H9 (cell line): ENCODE measurements at regions not wholly inside any gene's neighbourhood (a gene's known extent, or its start where the extent isn't known, plus 50 kb on each side); places are given as distances from the start of the nearest gene placed in this dataset.

ENCODE experiments used
- DNase-seq: peaks from one replicate; pipeline ENCODE4 v3.0.0-alpha.2; 2017
- H2AFZ ChIP-seq: one replicate; pipeline ENCODE4 v1.6.1; 2013; ENCODE audit warnings: mild to moderate bottlenecking, low read length, control low read depth, moderate library complexity
- H2AK5ac ChIP-seq: 2 replicates; pipeline ENCODE4 v1.6.1; 2013; ENCODE audit warnings: low read length, control low read depth, mixed read lengths; ENCODE audit not compliant: insufficient read length
- H2BK120ac ChIP-seq: one replicate; pipeline ENCODE4 v1.6.1; 2013; ENCODE audit warnings: low read depth, mild to moderate bottlenecking, low read length, control low read depth, inconsistent platforms; ENCODE audit not compliant: poor library complexity, severe bottlenecking
- H2BK12ac ChIP-seq: 2 replicates; pipeline ENCODE4 v1.6.1; 2013; ENCODE audit warnings: low read length, control low read depth, mixed read lengths, low read depth; ENCODE audit not compliant: insufficient read length
- H2BK15ac ChIP-seq: 2 replicates; pipeline ENCODE4 v1.6.1; 2013; ENCODE audit warnings: low read depth, low read length, control low read depth
- H2BK20ac ChIP-seq: one replicate; pipeline ENCODE4 v1.6.1; 2013; ENCODE audit warnings: low read depth, mild to moderate bottlenecking, low read length, control low read depth, inconsistent platforms; ENCODE audit not compliant: poor library complexity, severe bottlenecking
- H2BK5ac ChIP-seq: 2 replicates; pipeline ENCODE4 v1.6.1; 2013; ENCODE audit warnings: low read length, control low read depth, mixed read lengths; ENCODE audit not compliant: insufficient read length
- H3K14ac ChIP-seq: 2 replicates; pipeline ENCODE4 v1.6.1; 2013; ENCODE audit warnings: low read length, control low read depth; ENCODE audit not compliant: insufficient read depth
- H3K18ac ChIP-seq: 2 replicates; pipeline ENCODE4 v1.6.1; 2013; ENCODE audit warnings: low read depth, mild to moderate bottlenecking, mixed read lengths, low read length, control low read depth; ENCODE audit not compliant: insufficient read length
- H3K23ac ChIP-seq: 2 replicates; pipeline ENCODE4 v1.6.1; 2013; ENCODE audit warnings: low read length, control low read depth, mixed read lengths, low read depth; ENCODE audit not compliant: insufficient read length
- H3K23me2 ChIP-seq: 2 replicates; pipeline ENCODE4 v1.6.1; 2013; ENCODE audit warnings: low read depth, mild to moderate bottlenecking, mixed read lengths, low read length, control low read depth; ENCODE audit not compliant: insufficient read length, poor library complexity, severe bottlenecking
- H3K27ac ChIP-seq: 2 replicates; pipeline ENCODE4 v1.5.1; 2013; ENCODE audit warnings: low read length, control low read depth, mixed read lengths, low read depth; ENCODE audit not compliant: insufficient read length
- H3K27me3 ChIP-seq: 2 replicates; pipeline ENCODE4 v1.6.1; 2013; ENCODE audit warnings: low read length, control low read depth, inconsistent platforms; ENCODE audit not compliant: insufficient read depth
- H3K4ac ChIP-seq: 2 replicates; pipeline ENCODE4 v1.6.1; 2013; ENCODE audit warnings: low read depth, mild to moderate bottlenecking, control low read depth, inconsistent platforms, low read length, moderate library complexity
- H3K4me1 ChIP-seq: 2 replicates; pipeline ENCODE4 v1.6.1; 2013; ENCODE audit warnings: low read length, control low read depth, inconsistent platforms; ENCODE audit not compliant: insufficient read depth
- H3K4me2 ChIP-seq: 2 replicates; pipeline ENCODE4 v1.6.1; 2013; ENCODE audit warnings: low read length, control low read depth, mixed read lengths; ENCODE audit not compliant: insufficient read length, insufficient read depth
- H3K56ac ChIP-seq: 2 replicates; pipeline ENCODE4 v1.6.1; 2013; ENCODE audit warnings: low read depth, mild to moderate bottlenecking, mixed read lengths, low read length, control low read depth; ENCODE audit not compliant: insufficient read length
- H3K79me1 ChIP-seq: 2 replicates; pipeline ENCODE4 v1.6.1; 2013; ENCODE audit warnings: low read depth, mild to moderate bottlenecking, moderate library complexity, low read length, control low read depth, inconsistent platforms; ENCODE audit not compliant: insufficient read depth, poor library complexity, severe bottlenecking
- H3K79me2 ChIP-seq: 2 replicates; pipeline ENCODE4 v1.6.1; 2013; ENCODE audit warnings: low read length, control low read depth, inconsistent platforms; ENCODE audit not compliant: insufficient read depth
- H3K9ac ChIP-seq: 2 replicates; pipeline ENCODE4 v1.6.1; 2013; ENCODE audit warnings: low read length, control low read depth, mixed read lengths; ENCODE audit not compliant: insufficient read length; ENCODE audit errors: extremely low read depth
- H3K9me3 ChIP-seq: one replicate; pipeline ENCODE4 v1.6.1; 2013; ENCODE audit warnings: low read depth, low read length, inconsistent platforms; ENCODE audit not compliant: control insufficient read depth
- H3T11ph ChIP-seq: one replicate; pipeline ENCODE4 v1.6.1; 2013; ENCODE audit warnings: mild to moderate bottlenecking, low read length, control low read depth, inconsistent platforms
- H4K20me1 ChIP-seq: one replicate; pipeline ENCODE4 v1.6.1; 2013; ENCODE audit not compliant: control insufficient read depth, insufficient read length, insufficient read depth
- H4K5ac ChIP-seq: 2 replicates; pipeline ENCODE4 v1.6.1; 2013; ENCODE audit warnings: low read depth, mild to moderate bottlenecking, mixed read lengths, low read length, control low read depth; ENCODE audit not compliant: insufficient read length
- H4K8ac ChIP-seq: replicated peaks from 2 replicates; pipeline ENCODE4 v1.6.1; 2013; ENCODE audit warnings: low read length, control low read depth, mixed read lengths, low read depth; ENCODE audit not compliant: insufficient read length
- H4K91ac ChIP-seq: 2 replicates; pipeline ENCODE4 v1.6.1; 2013; ENCODE audit warnings: low read depth, mild to moderate bottlenecking, moderate library complexity, mixed read lengths, low read length, control low read depth; ENCODE audit not compliant: insufficient read length
- H3K27ac Mint-ChIP-seq, 3 experiments: 2 replicates in 2 of 3; 3 replicates in 1 of 3; pipeline ENCODE4 v1.8.0; 2020 to 2021; ENCODE audit warnings: mixed read lengths in 3 of 3, mild to moderate bottlenecking in 1 of 3, moderate library complexity in 1 of 3
- H3K27me3 Mint-ChIP-seq: 2 replicates; pipeline ENCODE4 v1.8.0; 2021; ENCODE audit warnings: low read depth, mild to moderate bottlenecking, moderate library complexity, mixed read lengths
- H3K36me3 Mint-ChIP-seq, 3 experiments: 2 replicates in 2 of 3; 3 replicates in 1 of 3; pipeline ENCODE4 v1.8.0; 2020 to 2021; ENCODE audit warnings: low read depth in 3 of 3, mixed read lengths in 3 of 3; ENCODE audit not compliant: insufficient read depth in 1 of 3
- H3K4me1 Mint-ChIP-seq, 2 experiments: 2 replicates each; pipeline ENCODE4 v1.8.0; 2020; ENCODE audit warnings: mixed read lengths in 2 of 2
- H3K4me3 Mint-ChIP-seq, 2 experiments: 2 replicates in 1 of 2; 3 replicates in 1 of 2; pipeline ENCODE4 v1.8.0; 2020 to 2021; ENCODE audit warnings: mild to moderate bottlenecking in 2 of 2, mixed read lengths in 2 of 2, moderate library complexity in 1 of 2
- H3K9me3 Mint-ChIP-seq, 2 experiments: 2 replicates in 1 of 2; 3 replicates in 1 of 2; pipeline ENCODE4 v1.8.0; 2020; ENCODE audit warnings: mild to moderate bottlenecking in 2 of 2, mixed read lengths in 2 of 2, moderate library complexity in 1 of 2
- WGBS: extraction: QIAGEN DNeasy Blood & Tissue Kit; methylation state at CpG from one replicate; pipeline ENCODE4 v1.1.7; 2013; ENCODE audit warnings: missing lambda C conversion rate, low lambda C conversion rate, mixed read lengths; ENCODE audit not compliant: insufficient read length; ENCODE audit errors: extremely low coverage; 5-methylcytosine and 5-hydroxymethylcytosine counted together
- TF ChIP-seq, protein P1 (sequence below): fragments of 200-600 bp; sonication (generic); conservative IDR thresholded peaks from 3 replicates; pipeline ENCODE4 v1.8.0; 2021; ENCODE audit warnings: antibody characterized with exemption, mild to moderate bottlenecking

DNA sequence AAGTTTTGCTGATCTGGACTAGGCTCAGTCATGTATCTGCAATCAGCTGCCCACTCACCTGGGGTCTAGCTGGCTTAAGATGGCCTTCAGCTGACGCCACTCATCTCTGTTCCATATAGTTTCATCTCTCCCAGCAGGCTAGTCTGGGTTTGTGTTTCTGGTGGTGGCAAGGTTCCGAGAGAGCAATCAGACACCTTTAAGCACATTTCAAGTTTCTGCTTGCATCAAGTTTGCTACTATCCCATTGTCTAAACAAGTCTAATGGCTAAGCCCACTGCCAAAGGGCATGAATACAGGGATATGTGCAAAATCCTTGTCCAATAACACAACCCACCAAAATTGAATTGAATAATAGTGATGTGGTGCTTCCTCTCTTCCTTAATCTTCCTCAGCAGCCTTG lies 251.7 kb downstream of the PIK3R1 start:
- no peak overlapping the region for H4K5ac ChIP-seq
- TF ChIP-seq, protein P1, sequence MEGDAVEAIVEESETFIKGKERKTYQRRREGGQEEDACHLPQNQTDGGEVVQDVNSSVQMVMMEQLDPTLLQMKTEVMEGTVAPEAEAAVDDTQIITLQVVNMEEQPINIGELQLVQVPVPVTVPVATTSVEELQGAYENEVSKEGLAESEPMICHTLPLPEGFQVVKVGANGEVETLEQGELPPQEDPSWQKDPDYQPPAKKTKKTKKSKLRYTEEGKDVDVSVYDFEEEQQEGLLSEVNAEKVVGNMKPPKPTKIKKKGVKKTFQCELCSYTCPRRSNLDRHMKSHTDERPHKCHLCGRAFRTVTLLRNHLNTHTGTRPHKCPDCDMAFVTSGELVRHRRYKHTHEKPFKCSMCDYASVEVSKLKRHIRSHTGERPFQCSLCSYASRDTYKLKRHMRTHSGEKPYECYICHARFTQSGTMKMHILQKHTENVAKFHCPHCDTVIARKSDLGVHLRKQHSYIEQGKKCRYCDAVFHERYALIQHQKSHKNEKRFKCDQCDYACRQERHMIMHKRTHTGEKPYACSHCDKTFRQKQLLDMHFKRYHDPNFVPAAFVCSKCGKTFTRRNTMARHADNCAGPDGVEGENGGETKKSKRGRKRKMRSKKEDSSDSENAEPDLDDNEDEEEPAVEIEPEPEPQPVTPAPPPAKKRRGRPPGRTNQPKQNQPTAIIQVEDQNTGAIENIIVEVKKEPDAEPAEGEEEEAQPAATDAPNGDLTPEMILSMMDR, result no peak
- H3K23me2 ChIP-seq, result no peaks in the 10 kb centered on the region
- no peaks in the 10 kb centered on the region for H3K79me1 ChIP-seq
- no peaks in the 10 kb centered on the region for H3K4me1 Mint-ChIP-seq
- H3K4me3 Mint-ChIP-seq, result no peak overlapping the region
- peaks cover 3% of the 10 kb centered on the region; the same call in 1 of the 2 replicates for H3K4me1 ChIP-seq
- no peaks in the 10 kb centered on the region for H3K9me3 ChIP-seq
- H3K18ac ChIP-seq, result no peak overlapping the region
- no peak overlapping the region for H2AK5ac ChIP-seq
- H2BK5ac ChIP-seq, result no peak overlapping the region
- no peak overlapping the region for H3T11ph ChIP-seq
- H3K9ac ChIP-seq, result no peak overlapping the region
- H4K91ac ChIP-seq, result no peak overlapping the region
- H2BK120ac ChIP-seq, result no peak overlapping the region
- H3K79me2 ChIP-seq, result no peaks in the 10 kb centered on the region
- no peak overlapping the region for H4K8ac ChIP-seq
- no peak overlapping the region for H3K4ac ChIP-seq
- no peak overlapping the region for H2AFZ ChIP-seq
- no peak overlapping the region for H2BK15ac ChIP-seq
- H3K27me3 Mint-ChIP-seq, result no peaks in the 10 kb centered on the region
- no peak overlapping the region for H3K14ac ChIP-seq
- no peaks in the 10 kb centered on the region for H3K27me3 ChIP-seq
- H3K27ac ChIP-seq, result no peak overlapping the region
- H4K20me1 ChIP-seq, result no peaks in the 10 kb centered on the region
- H3K36me3 Mint-ChIP-seq, result no peaks in the 10 kb centered on the region
- H2BK20ac ChIP-seq, result no peak overlapping the region
- H3K9me3 Mint-ChIP-seq, result 0 out of 5 replicates have a peak, but pooled peaks cover 0 to 2% of the 10 kb centered on the region in 2 experiments
- H3K23ac ChIP-seq, result no peak overlapping the region
- H3K27ac Mint-ChIP-seq, result no peak overlapping the region
- no peak overlapping the region for H3K56ac ChIP-seq
- no peak for DNase-seq
- WGBS, result no CpG with 5 or more reads among the region's 2 CpGs
- H2BK12ac ChIP-seq, result no peak overlapping the region
- H3K4me2 ChIP-seq, result no peak overlapping the region
